Adrenal gland (tissue), 5 donors: ENCODE measurements at regions not wholly inside any gene's neighbourhood (a gene's known extent, or its start where the extent isn't known, plus 50 kb on each side); places are given as distances from the start of the nearest gene placed in this dataset.

Experiments used
- POLR2A ChIP-seq, 2 donors: fragments of 450-650 bp; IDR thresholded peaks; one replicate each; pipeline ENCODE4 v1.6.1; 2017; ENCODE audit warnings: antibody characterized with exemption in 2 of 2, mild to moderate bottlenecking in 2 of 2, moderate library complexity in 1 of 2
- TF ChIP-seq, protein P1 (sequence below), 6 experiments: fragments of 450-650 bp in 4 of 6; fragments of 200-600 bp in 2 of 6; sonication (generic) in 1 of 6; IDR thresholded peaks; 1 replicate in 5 of 6; 2 replicates in 1 of 6; pipeline versions ENCODE4 v1.5.1 to v1.8.0; 2016 to 2021; ENCODE audit warnings: antibody characterized with exemption in 6 of 6, mild to moderate bottlenecking in 2 of 6, moderate library complexity in 1 of 6
- donor health status: DM: no; HTN: no; CAD: no.

DNA sequence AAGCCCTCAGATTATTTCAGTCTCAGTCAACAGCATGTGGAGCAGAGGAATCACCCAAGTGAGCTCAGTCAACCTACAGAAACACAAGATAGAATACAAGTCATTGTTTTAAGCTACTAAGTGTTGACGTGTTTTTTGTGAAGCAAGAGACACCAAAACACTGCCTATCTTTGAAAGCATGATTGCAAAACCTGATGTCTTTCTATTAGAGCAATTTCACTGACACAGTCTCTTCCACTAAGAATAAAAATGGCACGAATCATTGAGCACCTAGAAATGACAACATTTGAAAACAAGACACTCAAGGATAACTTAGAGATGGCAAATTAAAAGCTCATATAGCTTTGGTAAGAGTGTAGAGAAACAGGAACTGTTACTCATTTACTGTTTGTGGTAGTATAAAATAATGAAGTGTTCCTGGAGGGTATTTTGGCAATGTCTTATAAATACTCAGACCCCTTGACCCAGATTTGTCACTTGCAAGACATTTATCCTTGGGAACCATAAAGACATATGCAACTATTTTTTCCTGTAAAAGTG lies 407.1 kb upstream of the XYLT1 start:
- no peak for TF ChIP-seq POLR2A (IDR thresholded peaks at IDR 0.05)
- TF ChIP-seq, protein P1, sequence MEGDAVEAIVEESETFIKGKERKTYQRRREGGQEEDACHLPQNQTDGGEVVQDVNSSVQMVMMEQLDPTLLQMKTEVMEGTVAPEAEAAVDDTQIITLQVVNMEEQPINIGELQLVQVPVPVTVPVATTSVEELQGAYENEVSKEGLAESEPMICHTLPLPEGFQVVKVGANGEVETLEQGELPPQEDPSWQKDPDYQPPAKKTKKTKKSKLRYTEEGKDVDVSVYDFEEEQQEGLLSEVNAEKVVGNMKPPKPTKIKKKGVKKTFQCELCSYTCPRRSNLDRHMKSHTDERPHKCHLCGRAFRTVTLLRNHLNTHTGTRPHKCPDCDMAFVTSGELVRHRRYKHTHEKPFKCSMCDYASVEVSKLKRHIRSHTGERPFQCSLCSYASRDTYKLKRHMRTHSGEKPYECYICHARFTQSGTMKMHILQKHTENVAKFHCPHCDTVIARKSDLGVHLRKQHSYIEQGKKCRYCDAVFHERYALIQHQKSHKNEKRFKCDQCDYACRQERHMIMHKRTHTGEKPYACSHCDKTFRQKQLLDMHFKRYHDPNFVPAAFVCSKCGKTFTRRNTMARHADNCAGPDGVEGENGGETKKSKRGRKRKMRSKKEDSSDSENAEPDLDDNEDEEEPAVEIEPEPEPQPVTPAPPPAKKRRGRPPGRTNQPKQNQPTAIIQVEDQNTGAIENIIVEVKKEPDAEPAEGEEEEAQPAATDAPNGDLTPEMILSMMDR (IDR thresholded peaks at IDR 0.05) = no peak
